ENCODE measurements at regions not wholly inside any gene's neighbourhood (a gene's known extent, or its start where the extent isn't known, plus 50 kb on each side); places are given as distances from the start of the nearest gene placed in this dataset.
"Not testable (repeated sequence)": the region's sequence is repeated elsewhere in the genome, so short reads cannot be mapped to it uniquely, and the experiment has no call there.

GRCh38 chr5:58294598-58295305 lies 165.1 kb downstream of the PLK2 start:
- no peaks in the 10 kb centered on the region for H4K20me1 ChIP-seq (ENCODE audit: control insufficient read depth, insufficient read depth, low read length, poor library complexity, severe bottlenecking)
- POLR2A ChIA-PET: no interaction called here
- no peak overlapping the region for H3K4me3 Mint-ChIP-seq
- no peak overlapping the region for H3K9ac ChIP-seq (ENCODE audit: low read length)
- H3K27me3 ChIP-seq (replicated peaks in 1 of 4; ENCODE audit: control extremely low read depth in 1 of 4, control insufficient read depth in 3 of 4, insufficient read depth in 4 of 4, low read length in 3 of 4): peaks cover 0 to 2% (median 0%) of the 10 kb centered on the region in 4 experiments
- peaks cover 6% of the 10 kb centered on the region for H3K4me1 Mint-ChIP-seq
- peaks cover 0 to 3% (median 0%) of the 10 kb centered on the region in 3 donors for H3K9me3 ChIP-seq (ENCODE audit: control extremely low read depth in 1 of 3, control insufficient read depth in 2 of 3, insufficient read depth in 1 of 3, low read length in 2 of 3)
- TF ChIP-seq EZH2 (IDR thresholded peaks at IDR 0.05; ENCODE audit: borderline replicate concordance, insufficient read depth, low read depth, low read length, poor library complexity, severe bottlenecking) (no peak), CTCF (IDR thresholded peaks at IDR 0.05) (no peak)
- no peak overlapping the region for H3K4me2 ChIP-seq (replicated peaks; ENCODE audit: low read depth, low read length, poor library complexity, severe bottlenecking)
- intact Hi-C loops (cut with micrococcal nuclease): no loop called here
- CTCF ChIA-PET: no interaction called here
- no peaks in the 10 kb centered on the region for H3K79me2 ChIP-seq (ENCODE audit: control insufficient read depth, insufficient read depth, low read length)
- no peak for ATAC-seq (ENCODE audit: low read depth)
- no peaks in the 10 kb centered on the region for H3K36me3 ChIP-seq (replicated peaks in 1 of 2; ENCODE audit: control extremely low read depth in 1 of 2, control insufficient read depth in 1 of 2, extremely low read depth in 1 of 2, insufficient read depth in 2 of 2, low read length in 1 of 2)
- H3K27me3 Mint-ChIP-seq: no peaks in the 10 kb centered on the region
- no peak for DNase-seq
- H3K4me3 ChIP-seq (ENCODE audit: control extremely low read depth in 1 of 5, extremely low read depth in 1 of 5, insufficient read depth in 1 of 5, low read depth in 2 of 5, low read length in 4 of 5): no peak overlapping the region
- no peak overlapping the region for H3K27ac ChIP-seq (ENCODE audit: low read length in 2 of 2)
- H3K27ac Mint-ChIP-seq: no peak overlapping the region
- no peaks in the 10 kb centered on the region for H3K9me3 Mint-ChIP-seq (ENCODE audit: insufficient read depth)
- no peaks in the 10 kb centered on the region for H3K4me1 ChIP-seq (ENCODE audit: control insufficient read depth in 2 of 2, insufficient read depth in 2 of 2, low read length in 2 of 2)
- WGBS (ENCODE audit: insufficient coverage): 0% methylated on average over 1 of the region's 1 CpG
- no peak overlapping the region for H2AFZ ChIP-seq (ENCODE audit: insufficient read depth, low read depth, low read length, poor library complexity, severe bottlenecking)

GRCh38 chr5:58288275-58288674 lies 171.6 kb downstream of the PLK2 start:
- DNase-seq; H3K4me1 Mint-ChIP-seq; H3K4me3 Mint-ChIP-seq; H3K27ac ChIP-seq (ENCODE audit: low read length in 2 of 2); H3K36me3 ChIP-seq (replicated peaks in 1 of 2; ENCODE audit: control extremely low read depth in 1 of 2, control insufficient read depth in 1 of 2, extremely low read depth in 1 of 2, insufficient read depth in 2 of 2, low read length in 1 of 2); H3K79me2 ChIP-seq (ENCODE audit: control insufficient read depth, insufficient read depth, low read length); CTCF ChIA-PET; POLR2A ChIA-PET; H3K4me3 ChIP-seq (ENCODE audit: control extremely low read depth in 1 of 5, extremely low read depth in 1 of 5, insufficient read depth in 1 of 5, low read depth in 2 of 5, low read length in 4 of 5); intact Hi-C loops (cut with micrococcal nuclease); H3K4me2 ChIP-seq (replicated peaks; ENCODE audit: low read depth, low read length, poor library complexity, severe bottlenecking); H3K4me1 ChIP-seq (ENCODE audit: control insufficient read depth in 2 of 2, insufficient read depth in 2 of 2, low read length in 2 of 2); ATAC-seq (ENCODE audit: low read depth); H2AFZ ChIP-seq (ENCODE audit: insufficient read depth, low read depth, low read length, poor library complexity, severe bottlenecking); H3K9me3 ChIP-seq (ENCODE audit: control extremely low read depth in 1 of 3, control insufficient read depth in 2 of 3, insufficient read depth in 1 of 3, low read length in 2 of 3); H3K9me3 Mint-ChIP-seq (ENCODE audit: insufficient read depth); H4K20me1 ChIP-seq (ENCODE audit: control insufficient read depth, insufficient read depth, low read length, poor library complexity, severe bottlenecking); H3K27ac Mint-ChIP-seq; H3K9ac ChIP-seq (ENCODE audit: low read length); H3K27me3 ChIP-seq (replicated peaks in 1 of 4; ENCODE audit: control extremely low read depth in 1 of 4, control insufficient read depth in 3 of 4, insufficient read depth in 4 of 4, low read length in 3 of 4); H3K27me3 Mint-ChIP-seq: not testable (repeated sequence)
- WGBS (ENCODE audit: insufficient coverage): 97% methylated on average over 10 of the region's 10 CpGs
